Heart right ventricle (tissue), 16 donors: ENCODE measurements at regions not wholly inside any gene's neighbourhood (a gene's known extent, or its start where the extent isn't known, plus 50 kb on each side); places are given as distances from the start of the nearest gene placed in this dataset.
"Not testable (repeated sequence)": the region's sequence is repeated elsewhere in the genome, so short reads cannot be mapped to it uniquely, and the experiment has no call there.

Experiments
- ATAC-seq, 8 donors: fragments of 200-7000 bp; cut with Tn5 transposase; one replicate each; pipeline ENCODE4 v1.9.1; 2020; ENCODE audit warnings: mild to moderate bottlenecking in 8 of 8, moderate library complexity in 8 of 8, moderate number of reproducible peaks in 1 of 8
- DNase-seq, 2 donors: peaks; one replicate each; pipeline ENCODE4 v3.0.0-alpha.2; 2020
- H3K27ac ChIP-seq, 10 donors: fragments of 200-600 bp; sonication (generic) in 2 of 10; one replicate each; pipeline versions ENCODE4 v1.5.0 to v1.8.0; 2020 to 2022; ENCODE audit warnings: mild to moderate bottlenecking in 3 of 10
- H3K27me3 ChIP-seq, 7 donors: fragments of 200-600 bp; one replicate each; pipeline ENCODE4 v1.8.0; 2021 to 2022; ENCODE audit warnings: mild to moderate bottlenecking in 2 of 7
- H3K36me3 ChIP-seq, 9 donors: fragments of 200-600 bp; sonication (generic) in 1 of 9; one replicate each; pipeline versions ENCODE4 v1.5.0 to v1.8.0; 2020 to 2022; ENCODE audit warnings: mild to moderate bottlenecking in 2 of 9
- H3K4me1 ChIP-seq, 9 donors: fragments of 200-600 bp; sonication (generic) in 1 of 9; one replicate each; pipeline versions ENCODE4 v1.5.0 to v1.8.0; 2020 to 2022; ENCODE audit warnings: mild to moderate bottlenecking in 4 of 9
- H3K4me3 ChIP-seq, 10 donors: fragments of 200-600 bp; sonication (generic) in 2 of 10; one replicate each; pipeline versions ENCODE4 v1.5.0 to v1.8.0; 2020 to 2022; ENCODE audit warnings: mild to moderate bottlenecking in 7 of 10, moderate library complexity in 2 of 10
- H3K9me3 ChIP-seq, 11 donors: fragments of 200-600 bp in 10 of 11; sonication (generic) in 2 of 11; one replicate each; pipeline versions ENCODE4 v1.5.0 to v1.8.0; 2013 to 2022; ENCODE audit warnings: mild to moderate bottlenecking in 2 of 11, control low read depth in 1 of 11, moderate library complexity in 1 of 11
- CTCF ChIP-seq, 9 donors: fragments of 200-600 bp; sonication (generic) in 2 of 9; IDR thresholded peaks; one replicate each; pipeline versions ENCODE4 v1.5.0 to v1.8.0; 2021 to 2022; ENCODE audit warnings: antibody characterized with exemption in 9 of 9, mild to moderate bottlenecking in 5 of 9, moderate library complexity in 1 of 9
- WGBS, 2 donors: extraction: QIAGEN DNeasy Blood & Tissue Kit; methylation state at CpG; one replicate each; pipeline ENCODE4 v1.1.7; 2013; ENCODE audit warnings: inconsistent platforms in 1 of 2; 5-methylcytosine and 5-hydroxymethylcytosine counted together
- intact Hi-C, 10 donors: fragments of 100-400 bp; cut with DNase I; formaldehyde crosslinking; loops; one replicate each; pipeline versions ENCODE4 v1.11.1 to v1.14.2; 2022
- donor health status: Arrhythmogenic right ventricular cardiomyopathy.
- donor health status: ischemic (EF 13 %, LVEDD 7.1; RV severe dilation, severe dysfunction).
- donor health status: healthy with polysubstance abuse.
- donor health status: DM: no; HTN: yes; CAD: no.
- donor health status: DM: no; HTN: no; CAD: no.
- donor health status: ischemic (EF 25% LVEDD 6.9; RV normal size, moderate dysfunction).
- donor health status: ischemic (EF 25% LVEDD 5.7; RV mildly dilated, moderate dysfunction).
- donor health status: healthy.
- donor health status: DM: yes; HTN: yes; CAD: no.
- donor health status: Ischemic cardiomyopathy.
- donor health status: ischemic (EF 35%, LVEDD 5.7; RV mildly dilated, moderate dysfunction).
- donor health status: nonischemic (EF 11% LVEDD 7.7; RV severe dilation, severe dysfunction).
- donor health status: DM: yes; HTN: yes; CAD: no.
- donor health status: PGD.
- donor health status: ischemic (EF 29% LVEDD 5.4; RV normal size, mild dysfunction).
- donor health status: nonischemic (EF 23%, LVEDD 6.1; RV moderate dilation, normal function).

GRCh38 chr6:163750431-163751031 lies 336.0 kb downstream of the QKI start:
- H3K4me1 ChIP-seq = peaks cover 2 to 43% (median 13%) of the 10 kb centered on the region in 9 donors
- H3K36me3 ChIP-seq = no peaks in the 10 kb centered on the region
- no peak overlapping the region for H3K4me3 ChIP-seq
- 63 to 64% methylated on average over 22 of the region's 22 CpGs for WGBS, 2 donors
- DNase-seq = peak; percentile 40 to 42
- H3K27me3 ChIP-seq = no peaks in the 10 kb centered on the region
- peak overlapping the region in 6 of 10 donors; percentile 43 to 86 (median 55) for H3K27ac ChIP-seq
- intact Hi-C loops = no loop called here
- no peak for TF ChIP-seq CTCF (IDR thresholded peaks at IDR 0.05)
- ATAC-seq = peak in 5 of 8 donors; percentile 5 to 28 (median 20)
- peaks cover 0 to 8% (median 0%) of the 10 kb centered on the region in 11 donors for H3K9me3 ChIP-seq

- peak overlapping the region in 8 of 10 donors; percentile 27 to 87 (median 76) for H3K27ac ChIP-seq
- peak in 4 of 8 donors; percentile 14 to 43 (median 28) for ATAC-seq
- WGBS, 2 donors = 51 to 79% methylated on average over 15 of the region's 15 CpGs
- TF ChIP-seq CTCF (IDR thresholded peaks at IDR 0.05) = no peak
- H3K4me3 ChIP-seq = no peak overlapping the region
- H3K36me3 ChIP-seq = no peaks in the 10 kb centered on the region
- peaks cover 0 to 7% (median 0%) of the 10 kb centered on the region in 11 donors for H3K9me3 ChIP-seq
- intact Hi-C loops = loop anchor here in 6 of 10 donors (1.0 to 10.0 kb wide), 7 partner anchors 87 to 358 kb away; no protein-coding TSS in a partner anchor
- no peaks in the 10 kb centered on the region for H3K27me3 ChIP-seq
- DNase-seq = no peak
- H3K4me1 ChIP-seq = peaks cover 8 to 58% (median 25%) of the 10 kb centered on the region in 9 donors
Measured at GRCh38 chr6:163748886-163749285, 334.4 kb downstream of the QKI start.

- peaks cover 8 to 63% (median 25%) of the 10 kb centered on the region in 9 donors for H3K4me1 ChIP-seq
- DNase-seq (no peak), ATAC-seq (no peak)
- 93 to 98% methylated on average over 9 of the region's 9 CpGs for WGBS, 2 donors
- H3K9me3 ChIP-seq = peaks cover 0 to under 1% (median 0%) of the 10 kb centered on the region in 11 donors
- no peaks in the 10 kb centered on the region for H3K36me3 ChIP-seq
- peak overlapping the region in 7 of 10 donors; percentile 12 to 87 (median 83) for H3K27ac ChIP-seq
- intact Hi-C loops = loop anchor here in 5 of 10 donors (5.0 to 10.0 kb wide), 6 partner anchors 163 to 359 kb away; no protein-coding TSS in a partner anchor
- H3K27me3 ChIP-seq = no peaks in the 10 kb centered on the region
- TF ChIP-seq CTCF (IDR thresholded peaks at IDR 0.05) = no peak
- no peak overlapping the region for H3K4me3 ChIP-seq
Measured at GRCh38 chr6:163748036-163748435, 333.5 kb downstream of the QKI start.

- Histone ChIP-seq H3K27ac (peak overlapping the region in 7 of 10 donors; percentile 32 to 87 (median 83)), H3K4me1 (peaks cover 8 to 63% (median 25%) of the 10 kb centered on the region in 9 donors)
- not testable (repeated sequence) for H3K9me3 ChIP-seq, ATAC-seq, DNase-seq, H3K36me3 ChIP-seq, H3K4me3 ChIP-seq, H3K27me3 ChIP-seq
- WGBS, 2 donors = 39 to 53% methylated on average over 5 of the region's 5 CpGs
- intact Hi-C loops = loop anchor here in 5 of 10 donors (2.0 to 10.0 kb wide), 7 partner anchors 162 to 360 kb away; no protein-coding TSS in a partner anchor
Measured at GRCh38 chr6:163747058-163747457, 332.5 kb downstream of the QKI start.
